ENCODE measurements at regions not wholly inside any gene's neighbourhood (a gene's known extent, or its start where the extent isn't known, plus 50 kb on each side); places are given as distances from the start of the nearest gene placed in this dataset.

- Mint-ChIP-seq H3K27ac (no peak overlapping the region), H3K9me3 (no peaks in the 10 kb centered on the region), H3K4me1 (peaks cover 6% of the 10 kb centered on the region), H3K36me3 (ENCODE audit: low read depth) (no peaks in the 10 kb centered on the region), H3K27me3 (ENCODE audit: insufficient read depth, low read depth, poor library complexity) (peaks cover 3% of the 10 kb centered on the region), H3K4me3 (no peak overlapping the region)
- Histone ChIP-seq H3K36me3 (ENCODE audit: insufficient read depth) (no peaks in the 10 kb centered on the region), H3K4me1 (ENCODE audit: insufficient read depth) (0 out of 2 replicates have a peak, but pooled peaks cover 6% of the 10 kb centered on the region), H3K79me2 (replicated peaks; ENCODE audit: insufficient read depth) (no peaks in the 10 kb centered on the region), H2AFZ (no peak overlapping the region), H3K4me3 (no peak overlapping the region), H3K9me2 (ENCODE audit: insufficient read depth) (0 out of 2 replicates have a peak, but pooled peaks cover 3% of the 10 kb centered on the region), H3K27me3 (ENCODE audit: insufficient read depth) (no peaks in the 10 kb centered on the region), H3K27ac (ENCODE audit: low read depth) (no peak overlapping the region), H4K20me1 (replicated peaks; ENCODE audit: insufficient read depth) (no peaks in the 10 kb centered on the region), H3F3A (replicated peaks; ENCODE audit: low read depth) (no peaks in the 10 kb centered on the region), H3K4me2 (no peak overlapping the region)
- TF ChIP-seq EZH2 (IDR thresholded peaks at IDR 0.05; ENCODE audit: low read depth, unreplicated experiment): no peak
- TF ChIP-seq CREB1 (CRISPR knock-in tag; IDR thresholded peaks at IDR 0.05; ENCODE audit: low read depth): no peak
- DNase-seq (ENCODE audit: low spot score): no peak
- ATAC-seq: no peak
These were observed 239.1 kb upstream of the HABP2 start for GRCh38 chr10:113313722-113314121.

DNA sequence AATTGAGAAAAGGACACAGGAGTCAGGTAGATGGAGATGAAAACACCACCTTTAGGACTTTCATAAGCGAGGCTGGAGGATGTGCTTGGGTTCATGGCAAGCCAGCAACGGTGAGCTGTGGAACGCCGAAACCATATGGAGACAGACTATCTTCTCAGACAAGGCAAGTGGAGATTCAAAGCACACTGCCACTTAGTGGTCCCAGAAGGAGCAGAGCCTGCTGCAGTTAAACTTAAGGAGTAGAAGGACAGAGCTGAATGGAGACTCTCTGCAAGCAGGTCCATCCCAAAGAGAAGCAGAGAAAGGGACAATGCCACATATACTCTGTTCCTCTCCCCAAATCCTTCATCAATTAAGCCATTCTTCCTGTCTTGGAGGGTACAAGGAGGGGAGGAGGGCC lies 236.3 kb upstream of the HABP2 start:
- DNase-seq (ENCODE audit: low spot score) (peak; percentile 24), ATAC-seq (peak; percentile 61)
- no peaks in the 10 kb centered on the region for H3K4me1 ChIP-seq (ENCODE audit: insufficient read depth)
- H3K9me2 ChIP-seq (ENCODE audit: insufficient read depth): no peaks in the 10 kb centered on the region
- no peaks in the 10 kb centered on the region for H3K36me3 ChIP-seq (ENCODE audit: insufficient read depth)
- Mint-ChIP-seq H3K27ac (no peak overlapping the region), H3K4me1 (no peaks in the 10 kb centered on the region), H3K27me3 (ENCODE audit: insufficient read depth, low read depth, poor library complexity) (peaks cover 3% of the 10 kb centered on the region), H3K9me3 (no peaks in the 10 kb centered on the region), H3K4me3 (no peak overlapping the region), H3K36me3 (ENCODE audit: low read depth) (no peaks in the 10 kb centered on the region)
- no peaks in the 10 kb centered on the region for H3F3A ChIP-seq (replicated peaks; ENCODE audit: low read depth)
- no peak overlapping the region for H2AFZ ChIP-seq
- no peak overlapping the region for H3K4me2 ChIP-seq
- H3K27ac ChIP-seq (ENCODE audit: low read depth): no peak overlapping the region
- TF ChIP-seq, protein P1, sequence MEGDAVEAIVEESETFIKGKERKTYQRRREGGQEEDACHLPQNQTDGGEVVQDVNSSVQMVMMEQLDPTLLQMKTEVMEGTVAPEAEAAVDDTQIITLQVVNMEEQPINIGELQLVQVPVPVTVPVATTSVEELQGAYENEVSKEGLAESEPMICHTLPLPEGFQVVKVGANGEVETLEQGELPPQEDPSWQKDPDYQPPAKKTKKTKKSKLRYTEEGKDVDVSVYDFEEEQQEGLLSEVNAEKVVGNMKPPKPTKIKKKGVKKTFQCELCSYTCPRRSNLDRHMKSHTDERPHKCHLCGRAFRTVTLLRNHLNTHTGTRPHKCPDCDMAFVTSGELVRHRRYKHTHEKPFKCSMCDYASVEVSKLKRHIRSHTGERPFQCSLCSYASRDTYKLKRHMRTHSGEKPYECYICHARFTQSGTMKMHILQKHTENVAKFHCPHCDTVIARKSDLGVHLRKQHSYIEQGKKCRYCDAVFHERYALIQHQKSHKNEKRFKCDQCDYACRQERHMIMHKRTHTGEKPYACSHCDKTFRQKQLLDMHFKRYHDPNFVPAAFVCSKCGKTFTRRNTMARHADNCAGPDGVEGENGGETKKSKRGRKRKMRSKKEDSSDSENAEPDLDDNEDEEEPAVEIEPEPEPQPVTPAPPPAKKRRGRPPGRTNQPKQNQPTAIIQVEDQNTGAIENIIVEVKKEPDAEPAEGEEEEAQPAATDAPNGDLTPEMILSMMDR (conservative IDR thresholded peaks at IDR 0.05; ENCODE audit: low read depth in 2 of 2): peak; percentile 27 to 50; a peak in 3 of 4 replicates
- TF ChIP-seq STAT1 (IDR thresholded peaks at IDR 0.05; ENCODE audit: unreplicated experiment): no peak
- TF ChIP-seq REST (IDR thresholded peaks at IDR 0.05; ENCODE audit: unreplicated experiment): no peak
- no peaks in the 10 kb centered on the region for H4K20me1 ChIP-seq (replicated peaks; ENCODE audit: insufficient read depth)
- H3K27me3 ChIP-seq (ENCODE audit: insufficient read depth): no peaks in the 10 kb centered on the region
- H3K79me2 ChIP-seq (replicated peaks; ENCODE audit: insufficient read depth): no peaks in the 10 kb centered on the region
- H3K4me3 ChIP-seq: no peak overlapping the region
